Effector CD8-positive, alpha-beta T cell (primary cell): ENCODE measurements at regions not wholly inside any gene's neighbourhood (a gene's known extent, or its start where the extent isn't known, plus 50 kb on each side); places are given as distances from the start of the nearest gene placed in this dataset.

Source experiments
- DNase-seq: peaks from one replicate; lab custom pipeline; 2025; lab: John Stamatoyannopoulos, UW

- no peak for DNase-seq
These were observed 128.0 kb downstream of the KIF20B start for GRCh38 chr10:89829262-89829886.

DNA sequence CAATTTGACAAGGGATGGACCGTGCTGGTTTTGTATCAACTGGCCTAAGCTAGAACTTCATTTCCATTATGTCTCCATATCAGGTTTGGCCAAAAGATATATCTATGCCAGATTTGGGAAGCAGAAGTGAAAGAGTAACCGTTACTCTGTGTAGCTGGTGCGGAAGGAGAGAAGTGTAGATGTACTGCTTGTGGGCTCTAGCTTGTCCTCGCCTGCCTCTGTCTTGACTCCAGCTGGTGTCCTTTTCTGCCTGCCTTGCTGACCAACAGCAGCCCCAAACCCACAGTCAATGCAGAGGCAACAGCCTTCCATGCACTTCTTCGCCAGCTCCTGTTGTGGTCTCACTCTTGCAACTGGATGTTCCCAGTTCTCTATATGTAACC lies 128.5 kb downstream of the KIF20B start:
- DNase-seq, result no peak

GRCh38 chr10:89830624-89831023 lies 129.2 kb downstream of the KIF20B start:
- DNase-seq, result no peak

- no peak for DNase-seq
These were observed 135.4 kb downstream of the KIF20B start for GRCh38 chr10:89836840-89837164.

DNA sequence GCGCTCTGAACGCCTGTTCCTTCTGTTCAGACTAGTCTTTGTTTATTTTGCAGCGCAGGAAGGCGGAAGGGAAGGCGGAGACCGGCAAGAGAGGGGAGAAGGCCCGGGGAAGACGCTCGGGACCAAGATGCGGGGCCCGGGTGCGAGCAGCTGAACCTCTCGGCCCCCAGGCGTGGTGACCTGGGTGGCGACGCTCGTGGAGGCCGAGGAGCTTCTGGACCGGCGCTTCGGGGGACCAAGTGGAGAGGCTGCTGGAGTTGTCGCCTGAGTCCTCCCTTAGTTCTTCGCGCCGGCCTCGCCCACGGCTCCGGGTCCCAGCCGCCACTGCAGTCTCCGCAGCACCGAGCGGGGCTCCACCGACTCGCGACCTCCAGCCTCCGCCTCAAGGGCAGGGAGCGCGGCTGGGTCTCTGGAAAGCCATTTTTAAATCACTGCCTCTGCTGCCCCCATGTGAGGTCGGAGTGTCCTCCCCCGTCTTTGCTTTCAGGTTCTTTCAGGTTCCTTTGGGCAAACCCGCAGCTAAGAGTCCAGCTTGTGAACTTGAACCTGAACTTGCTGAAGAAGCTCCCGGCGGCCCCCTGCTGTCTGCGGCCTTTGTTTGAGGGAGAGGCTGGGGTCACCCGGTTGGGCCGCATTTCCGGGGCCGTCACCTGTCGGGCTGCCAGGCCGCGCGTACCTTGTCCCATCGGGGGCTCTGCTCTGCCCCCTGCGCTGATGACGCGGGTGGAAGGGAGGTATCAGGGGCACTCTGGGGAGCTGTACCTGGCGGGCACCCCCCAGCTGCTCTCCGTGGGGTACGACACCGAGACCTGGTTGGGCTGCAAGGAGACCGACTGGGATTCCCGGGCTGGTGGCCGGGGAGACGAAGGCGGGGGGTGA lies 136.0 kb downstream of the KIF20B start:
- peak; percentile 8 for DNase-seq

DNA sequence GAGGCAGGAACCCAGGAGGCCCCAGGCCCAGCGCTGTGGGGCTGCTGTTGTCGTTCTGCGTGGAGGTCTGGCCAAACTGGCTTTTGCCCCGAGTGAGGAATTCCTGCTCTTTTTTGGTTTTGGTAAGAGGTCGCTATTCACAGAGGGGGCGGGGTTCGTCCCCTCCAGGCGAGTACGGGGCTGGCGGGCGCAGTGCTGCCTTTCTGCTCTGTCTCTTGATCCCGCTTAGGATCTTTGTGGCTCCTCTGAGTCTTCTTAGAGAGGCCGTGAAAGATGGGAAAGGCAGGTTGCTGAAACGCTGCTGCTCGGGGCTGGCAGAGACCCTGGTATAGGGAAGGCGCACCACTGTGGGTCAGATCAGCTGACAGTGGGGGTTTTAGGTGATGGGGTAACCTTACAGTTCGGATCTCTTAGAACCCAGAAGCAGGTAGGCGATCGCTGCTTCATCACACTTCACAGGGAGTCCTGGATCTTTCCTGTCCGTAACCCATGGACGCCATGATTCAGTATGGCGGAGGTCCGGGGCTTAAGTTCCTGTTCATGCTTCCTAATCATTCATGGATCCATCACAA lies 136.7 kb downstream of the KIF20B start:
- no peak for DNase-seq

DNA sequence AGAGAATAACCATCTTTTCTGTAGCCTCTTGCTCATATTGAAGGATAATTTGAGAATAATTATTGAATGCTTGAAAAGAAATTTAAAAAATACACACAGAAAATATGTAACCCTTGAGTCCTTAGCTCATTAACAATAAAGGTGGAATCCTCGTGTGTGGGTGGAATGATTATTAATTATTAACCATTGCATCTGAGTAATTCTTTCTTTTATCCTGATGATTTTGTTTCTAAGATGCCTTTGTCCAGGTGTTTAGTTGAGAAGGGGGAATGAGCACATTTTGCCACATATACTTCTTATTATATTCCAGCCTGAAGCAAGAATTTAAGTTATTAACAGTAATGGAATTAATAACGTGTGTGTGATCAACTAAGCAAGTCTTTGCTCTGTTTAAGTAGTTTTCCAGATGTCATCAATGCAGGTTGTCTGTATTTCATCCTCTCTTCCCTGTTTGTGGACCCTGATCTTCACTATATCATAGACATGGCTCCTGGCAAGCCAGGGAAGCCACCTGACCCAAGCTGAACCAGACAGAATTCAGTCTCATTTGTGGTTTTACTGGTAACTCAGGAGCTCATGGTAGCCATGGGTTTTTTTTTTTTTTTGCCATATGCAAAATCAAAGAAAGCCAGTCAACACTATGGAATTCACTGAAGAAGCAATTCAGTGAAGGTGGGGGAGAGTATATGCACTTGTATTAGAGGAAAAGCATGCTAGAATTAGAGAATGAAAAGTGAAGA lies 144.3 kb downstream of the KIF20B start:
- no peak for DNase-seq

DNA sequence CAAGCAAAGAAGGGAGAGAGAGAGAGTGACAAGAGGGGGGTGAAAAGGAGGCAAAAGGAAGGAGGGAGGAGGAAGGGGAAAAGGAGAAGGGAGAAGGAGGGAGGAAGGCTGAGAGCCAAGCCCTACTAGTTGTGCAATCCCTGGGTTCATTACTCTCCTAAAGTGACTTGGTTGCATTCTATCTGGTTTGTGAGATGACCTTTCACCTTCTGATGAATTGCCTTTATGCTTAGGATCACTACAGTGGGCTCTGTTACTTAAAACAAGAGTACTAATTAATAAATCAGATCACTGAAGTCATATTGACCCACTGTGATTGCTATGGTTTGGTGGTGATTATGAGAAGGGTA lies 144.9 kb downstream of the KIF20B start:
- DNase-seq, result no peak

- no peak for DNase-seq
These were observed 145.4 kb downstream of the KIF20B start for GRCh38 chr10:89846786-89847185.

GRCh38 chr10:89852872-89853271 lies 151.5 kb downstream of the KIF20B start:
- no peak for DNase-seq

- no peak for DNase-seq
These were observed 152.4 kb downstream of the KIF20B start for GRCh38 chr10:89853781-89854191.

DNA sequence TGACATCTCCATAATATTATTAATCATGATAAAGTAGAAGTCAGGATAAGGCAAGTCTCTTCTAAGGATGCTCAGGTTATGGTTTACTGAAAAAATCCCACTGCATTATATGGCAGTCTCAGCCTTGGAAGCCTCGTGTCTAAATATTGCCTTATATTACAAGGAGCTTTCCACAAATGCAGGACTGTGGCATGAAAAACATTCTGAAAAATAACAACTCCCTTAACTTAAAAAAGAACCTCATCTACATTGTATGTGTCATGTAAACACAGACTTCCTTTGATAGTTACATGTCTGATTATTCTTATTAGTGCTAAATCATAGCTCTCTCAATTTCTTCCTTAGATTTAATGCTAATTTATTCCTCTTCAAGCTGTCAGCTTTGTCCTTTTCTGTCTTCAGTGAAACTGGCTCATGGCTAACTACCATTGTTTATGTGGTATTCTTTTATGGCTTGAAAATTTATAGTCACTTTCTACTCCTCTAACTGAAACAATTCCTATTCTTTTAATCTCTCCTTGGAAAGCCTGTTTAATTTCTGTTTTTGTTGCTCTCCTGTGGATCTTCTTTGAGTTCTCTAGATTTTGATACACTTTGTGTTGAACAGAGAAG lies 156.1 kb downstream of the KIF20B start:
- DNase-seq, result no peak

- no peak for DNase-seq
These were observed 159.8 kb downstream of the KIF20B start for GRCh38 chr10:89861199-89861573.

- no peak for DNase-seq
These were observed 160.4 kb downstream of the KIF20B start for GRCh38 chr10:89861584-89862301.

GRCh38 chr10:89867964-89868363 lies 166.6 kb downstream of the KIF20B start:
- no peak for DNase-seq

GRCh38 chr10:89869180-89869579 lies 167.8 kb downstream of the KIF20B start:
- DNase-seq, result no peak

- DNase-seq, result no peak
These were observed 168.3 kb downstream of the KIF20B start for GRCh38 chr10:89869592-89870156.

DNA sequence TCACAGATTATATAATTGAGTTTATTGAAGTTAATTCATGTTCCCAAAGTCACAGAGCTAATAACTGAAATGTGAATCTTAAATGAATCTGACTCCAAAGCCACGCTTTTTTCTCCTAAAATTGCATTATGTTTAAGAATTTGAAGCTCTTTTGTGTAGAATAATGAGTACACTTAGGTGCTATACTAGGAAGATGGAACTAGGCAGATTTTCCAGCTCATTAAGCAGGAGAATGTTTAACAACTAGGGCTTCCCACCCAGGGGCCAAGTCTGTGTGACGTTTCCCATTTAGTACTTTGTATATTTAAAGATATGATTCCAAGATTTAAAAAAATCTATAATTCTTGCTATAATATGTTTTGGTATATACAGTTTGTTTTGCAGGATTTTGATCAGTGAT lies 169.5 kb downstream of the KIF20B start:
- DNase-seq, result no peak

DNA sequence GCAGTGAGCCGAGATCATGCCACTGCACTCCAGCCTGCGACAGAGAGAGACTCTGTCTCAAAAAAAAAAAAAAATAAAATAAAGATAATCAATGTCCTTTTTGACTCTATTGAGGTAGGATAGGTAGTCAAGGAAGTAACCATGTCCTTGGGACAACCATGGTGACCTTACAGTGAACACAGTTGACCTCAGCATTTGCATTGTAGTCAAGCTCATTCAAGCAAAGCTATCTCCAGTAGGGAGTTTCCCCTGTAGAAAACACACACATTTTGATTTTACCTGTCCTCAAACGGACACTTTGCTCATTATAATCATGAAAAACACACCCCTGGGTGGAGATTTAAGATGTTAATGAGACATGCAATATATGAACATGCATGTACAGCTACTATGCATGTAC lies 171.7 kb downstream of the KIF20B start:
- no peak for DNase-seq

DNA sequence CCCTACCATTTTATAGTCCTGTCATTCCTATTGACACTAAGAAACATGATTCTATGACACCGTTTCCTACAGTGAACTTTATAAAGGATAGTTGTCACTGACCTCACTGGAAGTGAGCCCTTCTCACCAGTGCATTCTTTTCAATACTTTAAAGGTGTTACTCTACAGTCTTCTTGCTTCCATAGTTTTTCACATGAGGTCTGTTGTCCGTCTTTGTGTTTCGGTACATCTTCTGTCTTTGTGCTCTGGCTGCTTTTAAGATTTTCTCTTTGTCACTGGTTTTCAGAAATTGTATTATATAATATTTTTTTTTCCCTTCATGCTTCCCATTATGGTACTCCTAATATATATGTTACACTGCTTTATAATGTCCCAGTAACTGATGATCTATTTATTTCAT lies 174.2 kb downstream of the KIF20B start:
- no peak for DNase-seq

DNA sequence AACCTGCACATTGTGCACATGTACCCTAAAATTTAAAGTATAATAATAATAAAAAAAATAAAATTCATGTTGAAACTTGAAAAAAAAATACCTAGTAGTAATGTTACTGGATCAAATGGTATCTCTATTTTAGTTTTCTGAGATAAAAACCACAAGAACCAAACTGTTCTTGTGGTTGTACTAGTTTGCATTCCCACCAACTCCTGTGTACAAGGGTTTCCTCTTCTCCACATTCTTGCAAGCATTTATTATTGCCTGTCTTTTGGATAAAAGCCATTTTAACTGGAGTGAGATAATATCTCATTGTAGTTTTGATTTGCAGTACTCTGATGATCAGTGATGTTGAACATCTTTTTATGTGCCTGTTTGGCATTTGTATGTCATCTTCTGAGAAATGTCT lies 177.7 kb downstream of the KIF20B start:
- no peak for DNase-seq
